Type B pancreatic cell (in vitro differentiated cells): ENCODE measurements at regions not wholly inside any gene's neighbourhood (a gene's known extent, or its start where the extent isn't known, plus 50 kb on each side); places are given as distances from the start of the nearest gene placed in this dataset.

ENCODE experiments used
- DNase-seq: peaks from one replicate; pipeline ENCODE4 v3.0.0; 2021; ENCODE audit warnings: mixed read lengths; ENCODE audit not compliant: unreplicated experiment; ENCODE audit errors: extremely low spot score
- H3K27ac Mint-ChIP-seq: 2 replicates; pipeline ENCODE4 v1.8.0; 2021; ENCODE audit warnings: mild to moderate bottlenecking, mixed read lengths
- H3K27me3 Mint-ChIP-seq: 2 replicates; pipeline ENCODE4 v1.8.0; 2021; ENCODE audit warnings: mixed read lengths
- H3K36me3 Mint-ChIP-seq: 2 replicates; pipeline ENCODE4 v1.8.0; 2021; ENCODE audit warnings: mixed read lengths
- H3K4me1 Mint-ChIP-seq: one replicate; pipeline ENCODE4 v1.8.0; 2021; ENCODE audit warnings: mixed read lengths; ENCODE audit not compliant: unreplicated experiment
- H3K4me3 Mint-ChIP-seq: 2 replicates; pipeline ENCODE4 v1.8.0; 2021; ENCODE audit warnings: mild to moderate bottlenecking, mixed read lengths
- H3K9me3 Mint-ChIP-seq: 2 replicates; pipeline ENCODE4 v1.8.0; 2021; ENCODE audit warnings: mixed read lengths
- CTCF ChIP-seq: fragments of 200-600 bp; sonication (generic); conservative IDR thresholded peaks from 2 replicates; pipeline ENCODE4 v1.5.0; 2021; ENCODE audit warnings: antibody characterized with exemption, mild to moderate bottlenecking

GRCh38 chr11:10993640-10994039 is 135.8 kb upstream of the ZBED5 start:
- no peak for DNase-seq
- Mint-ChIP-seq H3K27me3 (peaks cover 6% of the 10 kb centered on the region), H3K4me1 (peaks cover 4% of the 10 kb centered on the region), H3K36me3 (no peaks in the 10 kb centered on the region), H3K27ac (no peak overlapping the region), H3K9me3 (no peaks in the 10 kb centered on the region), H3K4me3 (no peak overlapping the region)
- TF ChIP-seq CTCF = no peak

- peaks cover 6% of the 10 kb centered on the region for H3K27me3 Mint-ChIP-seq
- peaks cover 4% of the 10 kb centered on the region for H3K4me1 Mint-ChIP-seq
- H3K9me3 Mint-ChIP-seq = no peaks in the 10 kb centered on the region
- H3K4me3 Mint-ChIP-seq = no peak overlapping the region
- H3K27ac Mint-ChIP-seq = no peak overlapping the region
- no peak for DNase-seq
- no peaks in the 10 kb centered on the region for H3K36me3 Mint-ChIP-seq
- no peak for TF ChIP-seq CTCF
These were observed 135.3 kb upstream of the ZBED5 start for GRCh38 chr11:10993186-10993585.

- no peak for TF ChIP-seq CTCF
- Mint-ChIP-seq H3K36me3 (no peaks in the 10 kb centered on the region), H3K27ac (peak overlapping the region; percentile 44), H3K4me3 (no peak overlapping the region), H3K27me3 (no peaks in the 10 kb centered on the region), H3K9me3 (no peaks in the 10 kb centered on the region), H3K4me1 (peaks cover 4% of the 10 kb centered on the region)
- no peak for DNase-seq
These were observed 133.5 kb upstream of the ZBED5 start for GRCh38 chr11:10991393-10991792.

- Mint-ChIP-seq H3K4me3 (no peak overlapping the region), H3K9me3 (no peaks in the 10 kb centered on the region), H3K36me3 (no peaks in the 10 kb centered on the region), H3K27me3 (no peaks in the 10 kb centered on the region), H3K4me1 (peaks cover 4% of the 10 kb centered on the region), H3K27ac (no peak overlapping the region)
- no peak for TF ChIP-seq CTCF
- no peak for DNase-seq
These were observed 132.9 kb upstream of the ZBED5 start for GRCh38 chr11:10990637-10991193.

- TF ChIP-seq CTCF = no peak
- no peak overlapping the region for H3K27ac Mint-ChIP-seq
- H3K9me3 Mint-ChIP-seq = no peaks in the 10 kb centered on the region
- H3K4me1 Mint-ChIP-seq = peaks cover 4% of the 10 kb centered on the region
- DNase-seq = no peak
- H3K4me3 Mint-ChIP-seq = no peak overlapping the region
- H3K36me3 Mint-ChIP-seq = no peaks in the 10 kb centered on the region
- H3K27me3 Mint-ChIP-seq = no peaks in the 10 kb centered on the region
These were observed 132.3 kb upstream of the ZBED5 start for GRCh38 chr11:10990160-10990559.

GRCh38 chr11:10986006-10986405 is 128.2 kb upstream of the ZBED5 start:
- Mint-ChIP-seq H3K27ac (no peak overlapping the region), H3K4me3 (no peak overlapping the region), H3K27me3 (no peaks in the 10 kb centered on the region), H3K4me1 (no peaks in the 10 kb centered on the region), H3K9me3 (no peaks in the 10 kb centered on the region), H3K36me3 (no peaks in the 10 kb centered on the region)
- DNase-seq = no peak
- no peak for TF ChIP-seq CTCF
